ENCODE measurements at regions not wholly inside any gene's neighbourhood (a gene's known extent, or its start where the extent isn't known, plus 50 kb on each side); places are given as distances from the start of the nearest gene placed in this dataset.

DNA sequence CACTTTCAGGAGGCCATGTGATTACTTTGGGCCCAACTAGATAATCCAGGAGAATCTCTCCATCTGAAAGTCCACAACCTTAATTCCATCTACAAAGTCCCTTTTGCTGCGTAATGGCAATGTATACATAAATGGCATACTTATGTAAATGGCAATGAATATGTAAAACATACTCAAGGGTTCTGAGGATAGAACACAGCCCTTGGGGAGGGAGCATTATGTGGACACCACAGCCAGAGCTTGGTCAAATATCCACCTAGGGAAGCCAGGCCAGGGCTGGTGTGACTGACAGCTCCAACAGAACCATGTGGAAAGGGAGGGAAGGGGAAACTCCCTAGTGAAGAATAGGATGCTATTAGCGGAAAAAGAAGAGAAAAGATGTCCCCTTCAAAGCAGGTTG is 496.2 kb downstream of the COG6 start:
- TF ChIP-seq POLR2A (IDR thresholded peaks at IDR 0.05) = no peak
- TF ChIP-seq, protein P1, sequence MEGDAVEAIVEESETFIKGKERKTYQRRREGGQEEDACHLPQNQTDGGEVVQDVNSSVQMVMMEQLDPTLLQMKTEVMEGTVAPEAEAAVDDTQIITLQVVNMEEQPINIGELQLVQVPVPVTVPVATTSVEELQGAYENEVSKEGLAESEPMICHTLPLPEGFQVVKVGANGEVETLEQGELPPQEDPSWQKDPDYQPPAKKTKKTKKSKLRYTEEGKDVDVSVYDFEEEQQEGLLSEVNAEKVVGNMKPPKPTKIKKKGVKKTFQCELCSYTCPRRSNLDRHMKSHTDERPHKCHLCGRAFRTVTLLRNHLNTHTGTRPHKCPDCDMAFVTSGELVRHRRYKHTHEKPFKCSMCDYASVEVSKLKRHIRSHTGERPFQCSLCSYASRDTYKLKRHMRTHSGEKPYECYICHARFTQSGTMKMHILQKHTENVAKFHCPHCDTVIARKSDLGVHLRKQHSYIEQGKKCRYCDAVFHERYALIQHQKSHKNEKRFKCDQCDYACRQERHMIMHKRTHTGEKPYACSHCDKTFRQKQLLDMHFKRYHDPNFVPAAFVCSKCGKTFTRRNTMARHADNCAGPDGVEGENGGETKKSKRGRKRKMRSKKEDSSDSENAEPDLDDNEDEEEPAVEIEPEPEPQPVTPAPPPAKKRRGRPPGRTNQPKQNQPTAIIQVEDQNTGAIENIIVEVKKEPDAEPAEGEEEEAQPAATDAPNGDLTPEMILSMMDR (IDR thresholded peaks at IDR 0.05) = no peak

All from Peyer's patch (tissue), 4 donors.